ENCODE measurements at regions not wholly inside any gene's neighbourhood (a gene's known extent, or its start where the extent isn't known, plus 50 kb on each side); places are given as distances from the start of the nearest gene placed in this dataset.
"Not testable (repeated sequence)": the region's sequence is repeated elsewhere in the genome, so short reads cannot be mapped to it uniquely, and the experiment has no call there.

GRCh38 chr10:3636356-3637181, 148.4 kb downstream of the KLF6 start:
- Histone ChIP-seq H3K9ac (no peak overlapping the region), H3K79me2 (ENCODE audit: low read depth) (no peaks in the 10 kb centered on the region), H2AFZ (replicated peaks) (no peak overlapping the region), H3K36me3 (no peaks in the 10 kb centered on the region), H3F3A (ENCODE audit: low read depth) (no peaks in the 10 kb centered on the region), H3K9me3 (ENCODE audit: low read depth) (no peaks in the 10 kb centered on the region), H3K4me1 (no peaks in the 10 kb centered on the region), H3K4me3 (no peak overlapping the region), H3K27me3 (no peaks in the 10 kb centered on the region), H3K4me2 (no peak overlapping the region), H3K27ac (no peak overlapping the region), H4K20me1 (ENCODE audit: low read depth) (no peaks in the 10 kb centered on the region)
- Mint-ChIP-seq H3K4me1 (peaks cover 5% of the 10 kb centered on the region), H3K27me3 (ENCODE audit: insufficient read depth, low read depth) (peaks cover 5% of the 10 kb centered on the region), H3K4me3 (no peak overlapping the region), H3K9me3 (peaks cover 7% of the 10 kb centered on the region), H3K27ac (no peak overlapping the region), H3K36me3 (no peaks in the 10 kb centered on the region)
- DNase-seq (ENCODE audit: low spot score) = no peak
- TF ChIP-seq EZH2phosphoT487 (IDR thresholded peaks at IDR 0.05) (no peak), EZH2 (IDR thresholded peaks at IDR 0.05) (no peak)
- TF ChIP-seq, protein P1, sequence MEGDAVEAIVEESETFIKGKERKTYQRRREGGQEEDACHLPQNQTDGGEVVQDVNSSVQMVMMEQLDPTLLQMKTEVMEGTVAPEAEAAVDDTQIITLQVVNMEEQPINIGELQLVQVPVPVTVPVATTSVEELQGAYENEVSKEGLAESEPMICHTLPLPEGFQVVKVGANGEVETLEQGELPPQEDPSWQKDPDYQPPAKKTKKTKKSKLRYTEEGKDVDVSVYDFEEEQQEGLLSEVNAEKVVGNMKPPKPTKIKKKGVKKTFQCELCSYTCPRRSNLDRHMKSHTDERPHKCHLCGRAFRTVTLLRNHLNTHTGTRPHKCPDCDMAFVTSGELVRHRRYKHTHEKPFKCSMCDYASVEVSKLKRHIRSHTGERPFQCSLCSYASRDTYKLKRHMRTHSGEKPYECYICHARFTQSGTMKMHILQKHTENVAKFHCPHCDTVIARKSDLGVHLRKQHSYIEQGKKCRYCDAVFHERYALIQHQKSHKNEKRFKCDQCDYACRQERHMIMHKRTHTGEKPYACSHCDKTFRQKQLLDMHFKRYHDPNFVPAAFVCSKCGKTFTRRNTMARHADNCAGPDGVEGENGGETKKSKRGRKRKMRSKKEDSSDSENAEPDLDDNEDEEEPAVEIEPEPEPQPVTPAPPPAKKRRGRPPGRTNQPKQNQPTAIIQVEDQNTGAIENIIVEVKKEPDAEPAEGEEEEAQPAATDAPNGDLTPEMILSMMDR (IDR thresholded peaks at IDR 0.05) = no peak

- H3K36me3 Mint-ChIP-seq = no peaks in the 10 kb centered on the region
- no peaks in the 10 kb centered on the region for H3K27me3 ChIP-seq
- H4K20me1 ChIP-seq (ENCODE audit: low read depth) = no peaks in the 10 kb centered on the region
- TF ChIP-seq, protein P1 (IDR thresholded peaks at IDR 0.05) = no peak
- TF ChIP-seq EZH2phosphoT487 (IDR thresholded peaks at IDR 0.05) (no peak), EZH2 (IDR thresholded peaks at IDR 0.05) (no peak)
- H3K36me3 ChIP-seq = no peaks in the 10 kb centered on the region
- H3K4me3 ChIP-seq = no peak overlapping the region
- peaks cover 7% of the 10 kb centered on the region for H3K9me3 Mint-ChIP-seq
- H3K79me2 ChIP-seq (ENCODE audit: low read depth) = no peaks in the 10 kb centered on the region
- no peak overlapping the region for H3K9ac ChIP-seq
- no peak overlapping the region for H3K4me2 ChIP-seq
- no peak overlapping the region for H3K27ac ChIP-seq
- DNase-seq (ENCODE audit: low spot score) = no peak
- H2AFZ ChIP-seq (replicated peaks) = no peak overlapping the region
- H3F3A ChIP-seq (ENCODE audit: low read depth) = no peaks in the 10 kb centered on the region
- H3K9me3 ChIP-seq (ENCODE audit: low read depth) = no peaks in the 10 kb centered on the region
- H3K27me3 Mint-ChIP-seq (ENCODE audit: insufficient read depth, low read depth) = peaks cover 5% of the 10 kb centered on the region
- no peak overlapping the region for H3K27ac Mint-ChIP-seq
- peaks cover 5% of the 10 kb centered on the region for H3K4me1 Mint-ChIP-seq
- no peaks in the 10 kb centered on the region for H3K4me1 ChIP-seq
- H3K4me3 Mint-ChIP-seq = no peak overlapping the region
These were observed 149.3 kb downstream of the KLF6 start for GRCh38 chr10:3635697-3636096.

DNA sequence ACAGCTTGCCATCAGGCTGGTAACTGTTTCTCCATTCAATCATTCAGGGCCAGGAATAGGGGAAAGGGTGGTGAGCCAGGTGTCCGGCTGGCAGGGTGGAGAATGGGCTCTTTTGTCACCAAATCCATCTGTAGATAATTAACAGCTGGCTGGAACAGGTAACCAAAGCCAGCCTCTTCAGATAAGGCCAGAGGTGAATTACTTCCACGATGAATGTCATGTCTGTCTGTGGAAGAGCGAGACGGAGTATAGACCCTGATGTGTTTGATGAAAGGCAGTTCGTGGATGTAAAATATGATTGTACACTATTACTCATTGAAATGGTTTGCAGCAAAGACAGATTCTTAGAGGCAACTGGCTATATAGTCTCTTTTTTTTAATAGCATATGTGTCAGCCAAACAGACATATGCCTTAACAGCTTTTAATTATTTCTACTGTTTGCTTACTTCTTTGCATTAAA, 149.8 kb downstream of the KLF6 start:
- Histone ChIP-seq H3F3A (ENCODE audit: low read depth) (no peaks in the 10 kb centered on the region), H3K27me3 (no peaks in the 10 kb centered on the region), H3K4me2 (no peak overlapping the region), H3K9me3 (ENCODE audit: low read depth) (no peaks in the 10 kb centered on the region), H3K36me3 (no peaks in the 10 kb centered on the region), H3K9ac (no peak overlapping the region), H3K4me1 (no peaks in the 10 kb centered on the region), H4K20me1 (ENCODE audit: low read depth) (no peaks in the 10 kb centered on the region), H3K27ac (no peak overlapping the region), H3K4me3 (no peak overlapping the region), H2AFZ (replicated peaks) (no peak overlapping the region), H3K79me2 (ENCODE audit: low read depth) (no peaks in the 10 kb centered on the region)
- Mint-ChIP-seq H3K4me3 (no peak overlapping the region), H3K4me1 (peaks cover 5% of the 10 kb centered on the region), H3K27ac (no peak overlapping the region), H3K27me3 (ENCODE audit: insufficient read depth, low read depth) (peaks cover 5% of the 10 kb centered on the region), H3K36me3 (no peaks in the 10 kb centered on the region), H3K9me3 (peaks cover 7% of the 10 kb centered on the region)
- TF ChIP-seq EZH2 (IDR thresholded peaks at IDR 0.05) (no peak), EZH2phosphoT487 (IDR thresholded peaks at IDR 0.05) (no peak)
- TF ChIP-seq, protein P1 (IDR thresholded peaks at IDR 0.05) = no peak
- no peak for DNase-seq (ENCODE audit: low spot score)

DNA sequence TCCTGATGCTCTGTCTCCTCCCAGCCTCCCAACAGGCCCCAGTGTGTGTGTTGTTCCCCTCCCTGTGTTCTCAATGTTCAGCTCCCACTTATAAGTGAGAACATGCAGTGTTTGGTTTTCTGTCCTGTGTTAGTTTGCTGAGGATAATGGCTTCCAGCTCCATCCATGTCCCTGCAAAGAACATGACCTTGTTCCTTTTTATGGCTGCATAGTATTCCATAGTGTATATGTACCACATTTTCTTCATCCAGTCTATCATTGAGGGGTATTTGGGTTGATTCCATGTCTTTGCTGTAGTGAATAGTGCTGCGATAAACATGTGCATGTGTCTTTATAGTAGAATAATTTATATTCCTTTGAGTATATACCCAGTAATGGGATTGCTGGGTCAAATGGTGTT, 150.4 kb downstream of the KLF6 start:
- not testable (repeated sequence) for H3K9me3 ChIP-seq (ENCODE audit: low read depth); H3K4me3 Mint-ChIP-seq; H3K27me3 Mint-ChIP-seq (ENCODE audit: insufficient read depth, low read depth); H3K79me2 ChIP-seq (ENCODE audit: low read depth); H3K4me3 ChIP-seq; H4K20me1 ChIP-seq (ENCODE audit: low read depth); H3K27ac Mint-ChIP-seq; H3K9me3 Mint-ChIP-seq; H3K36me3 ChIP-seq; H3K4me1 ChIP-seq; H3K4me2 ChIP-seq; H3K36me3 Mint-ChIP-seq; H3F3A ChIP-seq (ENCODE audit: low read depth); H3K27me3 ChIP-seq; H3K9ac ChIP-seq; H2AFZ ChIP-seq (replicated peaks); H3K4me1 Mint-ChIP-seq; DNase-seq (ENCODE audit: low spot score); H3K27ac ChIP-seq

All from neural progenitor cell (in vitro differentiated cells).